GM18858 (cell line): ENCODE measurements at regions not wholly inside any gene's neighbourhood (a gene's known extent, or its start where the extent isn't known, plus 50 kb on each side); places are given as distances from the start of the nearest gene placed in this dataset.
"Not testable (repeated sequence)": the region's sequence is repeated elsewhere in the genome, so short reads cannot be mapped to it uniquely, and the experiment has no call there.

Experiments
- ATAC-seq: cut with Tn5 transposase; IDR thresholded peaks from one replicate; pipeline ENCODE4 v1.9.1; 2021; ENCODE audit not compliant: unreplicated experiment

GRCh38 chr1:60950224-60951063, 131.9 kb upstream of the NFIA start:
- no peak for ATAC-seq

- ATAC-seq: no peak
Observed at GRCh38 chr1:60949826-60950197, 132.5 kb upstream of the NFIA start.

GRCh38 chr1:60949154-60949825, 133.1 kb upstream of the NFIA start:
- ATAC-seq: no peak

DNA sequence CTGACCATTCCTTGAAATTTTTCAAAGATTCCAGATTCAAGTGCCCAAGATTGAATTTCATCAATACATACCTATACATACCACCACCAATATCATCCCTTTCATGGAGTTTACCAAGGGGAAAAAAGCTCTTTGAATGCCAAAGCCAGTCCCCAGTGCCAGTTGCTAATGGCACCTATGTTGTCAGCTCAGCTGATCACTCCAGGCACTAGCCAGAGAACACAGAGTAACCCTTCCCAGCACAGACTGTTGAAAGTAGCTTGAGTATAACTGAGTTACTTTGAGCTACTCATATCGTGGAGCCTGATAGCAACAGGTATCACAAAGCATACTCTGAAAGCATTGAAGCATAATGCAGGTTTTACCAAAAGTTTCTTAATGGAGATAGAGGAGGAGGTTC, 133.9 kb upstream of the NFIA start:
- no peak for ATAC-seq

DNA sequence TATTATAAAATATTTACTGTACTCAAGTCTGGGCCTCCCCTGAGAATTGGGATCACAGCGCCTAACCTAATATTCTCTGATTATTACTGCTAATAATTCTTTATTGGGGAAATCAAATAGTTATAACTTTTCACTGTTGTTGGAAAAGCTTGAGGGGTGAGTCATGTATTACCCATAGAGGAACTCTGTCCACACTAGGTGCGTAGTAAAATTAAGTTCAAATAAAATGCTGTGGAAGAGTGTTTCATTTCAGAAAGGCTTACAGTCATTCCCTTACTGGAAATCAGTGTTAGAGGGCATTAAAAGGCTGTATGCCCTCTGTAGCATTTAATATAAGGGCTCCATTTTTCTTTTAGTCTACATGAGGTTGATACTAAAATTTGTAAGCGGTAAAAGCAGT, 135.0 kb upstream of the NFIA start:
- ATAC-seq: no peak

GRCh38 chr1:60942896-60943638, 139.3 kb upstream of the NFIA start:
- peak; percentile 91 for ATAC-seq

DNA sequence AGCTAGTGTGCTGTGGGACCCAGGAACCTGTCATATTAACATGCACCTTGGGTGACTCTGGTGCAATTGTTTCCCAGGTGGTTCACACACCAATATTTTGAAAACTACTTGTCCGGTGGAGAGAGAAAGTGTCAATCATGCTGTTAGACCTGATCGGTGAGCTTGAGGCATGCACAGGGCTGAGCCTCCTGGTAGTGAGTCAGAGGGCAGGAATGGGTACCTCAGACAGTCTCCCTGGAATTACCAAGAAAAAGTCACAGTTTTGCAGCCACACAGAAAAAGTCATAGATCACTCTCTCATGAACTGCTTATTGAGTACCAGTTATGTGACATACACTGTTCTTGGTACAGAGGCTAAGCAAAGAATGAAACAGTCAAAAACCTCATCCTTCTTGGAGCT, 140.1 kb upstream of the NFIA start:
- no peak for ATAC-seq

DNA sequence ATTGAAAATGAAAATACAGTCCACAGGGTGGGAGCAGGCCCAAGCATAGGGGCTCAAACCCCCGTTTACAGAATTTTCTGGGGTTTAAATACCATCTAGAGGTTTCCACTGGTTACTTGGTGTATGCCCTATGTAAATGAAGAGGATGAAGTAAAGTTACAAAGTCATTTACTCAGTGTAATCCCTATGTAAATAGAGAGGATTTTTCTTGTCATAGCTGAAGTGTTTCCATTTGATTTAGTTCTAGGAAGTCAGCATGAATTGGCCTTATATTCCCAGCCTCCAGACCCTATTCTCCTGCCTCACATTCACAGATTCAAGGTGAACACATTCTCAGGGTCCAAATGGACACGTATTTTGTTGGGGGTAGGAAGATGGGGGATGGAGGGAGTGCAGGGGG, 141.7 kb upstream of the NFIA start:
- not testable (repeated sequence) for ATAC-seq

DNA sequence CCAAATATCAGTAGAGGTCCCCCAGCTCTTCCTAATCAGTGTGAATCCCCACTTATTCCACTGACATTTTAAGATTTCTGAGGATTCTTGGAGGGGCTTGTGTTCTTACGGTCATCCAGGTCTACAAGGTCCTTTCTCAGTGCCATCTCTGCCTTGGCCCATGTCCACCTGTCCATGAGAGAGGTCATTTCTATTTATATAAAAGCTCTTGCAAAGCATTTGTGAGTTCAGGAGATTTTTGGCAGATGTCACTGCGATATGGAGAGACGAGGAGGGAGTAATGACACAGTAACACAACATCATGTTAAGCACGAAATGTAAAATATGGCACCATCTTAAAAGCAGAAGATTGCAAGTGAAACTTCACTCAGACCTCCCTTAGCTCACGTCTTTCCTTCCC, 144.6 kb upstream of the NFIA start:
- ATAC-seq: no peak

DNA sequence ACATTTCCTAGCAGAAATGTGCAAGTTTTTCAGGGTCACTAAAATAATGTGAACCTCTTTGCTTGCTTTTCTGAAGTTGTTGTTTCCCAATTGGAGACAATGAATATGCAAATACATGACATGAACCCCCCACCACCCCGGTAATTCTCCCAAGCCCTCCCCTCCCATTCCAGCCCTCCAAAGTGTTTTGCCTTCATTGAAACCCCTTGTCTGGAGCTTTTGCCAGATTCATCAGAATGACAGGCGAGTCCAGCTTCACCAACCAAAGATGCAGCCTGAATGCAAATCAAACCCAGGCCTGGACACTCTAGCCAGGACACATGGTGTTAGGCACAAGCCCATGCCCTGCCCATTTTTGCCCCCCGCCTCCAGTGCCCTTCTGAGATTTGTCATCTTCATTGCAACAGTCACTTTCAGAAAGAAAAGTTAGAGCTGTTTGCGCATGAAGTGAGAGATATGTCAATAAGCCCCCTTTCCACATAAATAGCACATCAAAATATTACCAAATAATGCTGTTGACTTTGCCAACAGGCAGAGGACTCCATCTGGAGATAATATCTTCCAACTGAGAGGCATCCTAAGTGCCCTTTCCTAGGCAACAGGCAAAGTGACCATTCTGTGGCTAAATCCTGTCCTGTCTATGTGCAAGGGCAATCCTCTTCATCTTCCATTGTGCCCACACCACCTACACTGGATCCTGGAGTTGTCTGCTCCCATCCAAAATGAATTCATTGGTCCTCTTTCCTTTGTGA, 145.6 kb upstream of the NFIA start:
- no peak for ATAC-seq

- no peak for ATAC-seq
Observed at GRCh38 chr1:60936163-60936562, 146.2 kb upstream of the NFIA start.

- ATAC-seq: no peak
Observed at GRCh38 chr1:60935599-60936110, 146.7 kb upstream of the NFIA start.

GRCh38 chr1:60930130-60930529, 152.2 kb upstream of the NFIA start:
- no peak for ATAC-seq

DNA sequence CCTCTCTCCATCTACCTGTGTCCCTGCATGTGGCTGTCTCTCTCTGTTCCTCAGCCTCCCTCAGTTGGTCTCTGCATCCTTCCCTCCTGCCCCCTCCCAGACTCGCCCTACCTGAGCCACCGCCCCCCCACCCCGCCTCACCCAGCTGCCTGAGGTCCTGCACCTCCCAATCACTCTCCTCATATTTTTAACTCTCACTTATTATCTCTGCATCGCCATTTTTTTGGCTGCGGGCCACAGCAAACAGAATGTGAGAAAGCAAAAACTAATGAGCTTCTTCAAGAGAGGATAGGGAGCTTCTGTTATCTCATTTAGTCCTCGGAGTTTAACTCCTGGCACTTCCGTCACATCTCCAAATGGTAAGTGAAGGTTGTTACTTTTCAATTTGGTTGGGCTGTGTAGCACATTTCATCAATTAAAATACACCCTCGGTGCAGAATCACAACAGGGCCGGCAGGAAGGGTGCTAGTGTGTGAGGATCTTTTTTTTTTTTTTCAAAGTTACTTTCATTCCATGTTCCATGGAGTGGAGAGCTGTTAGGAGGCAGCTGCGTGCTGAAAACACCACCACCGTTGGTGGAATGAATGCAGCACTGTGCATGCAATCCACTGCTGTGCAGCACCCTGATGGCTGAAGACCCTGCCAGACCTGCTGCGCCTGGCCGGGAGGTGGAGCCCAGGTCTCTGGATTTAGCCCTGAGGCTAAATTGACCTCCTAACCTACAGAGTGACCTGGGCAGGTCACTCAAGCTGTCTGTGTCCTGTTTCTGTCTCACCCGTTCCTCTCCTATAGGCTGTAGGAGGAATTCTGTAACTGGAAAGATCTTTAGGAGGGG, 157.2 kb upstream of the NFIA start:
- no peak for ATAC-seq

- no peak for ATAC-seq
Observed at GRCh38 chr1:60924165-60924564, 158.2 kb upstream of the NFIA start.

GRCh38 chr1:60923389-60924087, 158.8 kb upstream of the NFIA start:
- no peak for ATAC-seq

DNA sequence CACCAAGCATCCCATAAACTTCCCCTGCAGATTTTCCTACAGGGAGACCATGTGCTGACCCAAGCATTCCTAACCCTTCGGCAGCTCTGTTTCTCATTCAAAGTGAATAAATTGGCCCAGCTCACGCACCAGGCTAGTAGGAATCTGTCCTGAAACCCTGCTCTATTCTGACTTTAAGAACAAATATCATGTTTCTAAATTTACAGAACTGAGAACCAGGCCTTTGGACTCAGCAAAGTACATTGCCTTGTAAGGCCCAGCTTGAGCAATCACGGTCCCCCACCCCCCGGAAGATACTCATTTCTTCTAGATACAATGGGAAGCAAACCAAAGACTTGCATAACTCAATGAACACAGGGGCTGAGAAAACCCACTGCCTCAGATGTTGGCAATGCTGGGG, 160.1 kb upstream of the NFIA start:
- no peak for ATAC-seq

- no peak for ATAC-seq
Observed at GRCh38 chr1:60921175-60921574, 161.2 kb upstream of the NFIA start.

DNA sequence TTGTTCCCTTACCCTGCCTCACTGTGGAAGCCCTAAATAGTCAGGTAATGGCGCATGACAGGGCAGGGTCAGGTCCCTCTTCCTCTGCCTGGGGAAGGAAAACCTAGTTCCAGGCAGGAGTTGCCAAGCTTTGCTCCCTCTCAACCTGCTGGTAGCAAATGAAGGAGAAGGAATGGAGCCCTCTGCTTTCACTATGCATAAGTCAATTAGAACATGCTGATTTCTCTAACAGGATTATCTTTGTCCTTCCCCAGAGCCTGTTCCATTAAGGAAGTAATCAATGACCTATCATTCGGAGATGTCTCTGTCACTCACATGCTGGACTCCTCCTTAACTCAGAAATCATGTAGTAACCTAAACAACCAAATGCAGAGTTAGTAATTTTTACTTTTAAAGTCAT, 161.8 kb upstream of the NFIA start:
- no peak for ATAC-seq

- no peak for ATAC-seq
Observed at GRCh38 chr1:60918867-60919266, 163.5 kb upstream of the NFIA start.
